Panc1 (cell line): ENCODE measurements at regions not wholly inside any gene's neighbourhood (a gene's known extent, or its start where the extent isn't known, plus 50 kb on each side); places are given as distances from the start of the nearest gene placed in this dataset.

ENCODE experiments used
- ATAC-seq: fragments of 200-7000 bp; cut with Tn5 transposase; 2 replicates; pipeline ENCODE4 v1.9.1; 2020; ENCODE audit warnings: mild to moderate bottlenecking, moderate library complexity
- BruUV-seq: library from RNA; stranded (reverse); fragments of 400-500 nt; replicated peaks from 2 replicates; lab custom pipeline; 2021; lab: Mats Ljungman, UMichigan
- CTCF ChIA-PET: fragments of 300-600 bp; sonication (Branson Sonifier 250); formaldehyde crosslinking; loops from one replicate; lab custom pipeline; 2022; ENCODE audit warnings: antibody characterized with exemption; lab: Charles Lee
- POLR2A ChIA-PET: fragments of 300-600 bp; sonication (Branson Sonifier 250); formaldehyde crosslinking; loops from one replicate; lab custom pipeline; 2022; ENCODE audit warnings: antibody characterized with exemption; lab: Charles Lee
- DNase-seq: peaks from one replicate; pipeline ENCODE4 v3.0.0-alpha.2; 2010; ENCODE audit warnings: low read depth, low spot score
- H3K27ac ChIP-seq: 2 replicates; pipeline ENCODE4 v1.5.1; 2011; ENCODE audit warnings: mild to moderate bottlenecking, low read length, inconsistent platforms
- H3K27me3 ChIP-seq: fragments of 200-500 bp; sonication (Bioruptor generic); 2 replicates; pipeline ENCODE4 v1.6.0; 2014; ENCODE audit warnings: low read length, inconsistent platforms; ENCODE audit not compliant: control insufficient read depth, insufficient read depth
- H3K36me3 ChIP-seq: fragments of 200-500 bp; sonication (Bioruptor generic); 2 replicates; pipeline ENCODE4 v1.5.1; 2014; ENCODE audit warnings: inconsistent platforms, mild to moderate bottlenecking, low read length, moderate library complexity; ENCODE audit not compliant: control insufficient read depth, insufficient read depth
- H3K4me1 ChIP-seq: 2 replicates; pipeline ENCODE4 v1.5.1; 2011; ENCODE audit warnings: inconsistent platforms, mild to moderate bottlenecking, low read length, moderate library complexity; ENCODE audit not compliant: control insufficient read depth, insufficient read depth
- H3K4me3 ChIP-seq, 2 experiments: 2 replicates each; pipeline ENCODE4 v1.5.1; 2011 to 2012; ENCODE audit warnings: low read depth in 2 of 2, low read length in 2 of 2, mild to moderate bottlenecking in 2 of 2, inconsistent platforms in 1 of 2, moderate library complexity in 1 of 2
- H3K9me3 ChIP-seq: fragments of 200-500 bp; sonication (Bioruptor generic); 2 replicates; pipeline ENCODE4 v1.5.1; 2014; ENCODE audit warnings: low read depth, mild to moderate bottlenecking, inconsistent platforms, low read length, moderate library complexity; ENCODE audit not compliant: control insufficient read depth, insufficient read depth
- POLR2AphosphoS5 ChIP-seq: IDR thresholded peaks from 2 replicates; pipeline ENCODE4 v1.6.1; 2012; ENCODE audit warnings: mild to moderate bottlenecking, low read depth, low read length, moderate library complexity
- SIN3A ChIP-seq: IDR thresholded peaks from 2 replicates; pipeline ENCODE4 v1.6.1; 2012; ENCODE audit warnings: low read depth, mild to moderate bottlenecking, low read length, moderate library complexity, borderline replicate concordance; ENCODE audit not compliant: insufficient read depth
- TCF7L2 ChIP-seq: IDR thresholded peaks from 2 replicates; pipeline ENCODE4 v1.6.1; 2011; ENCODE audit warnings: mild to moderate bottlenecking, low read depth, low read length, inconsistent platforms
- in situ Hi-C: cut with HindIII; loops from 2 replicates; pipeline ENCODE4 v1.10.0; 2016; ENCODE audit warnings: low sequenced_read_pairs, low pct_unique_long_range_greater_than_20kb
- intact Hi-C: fragments of 100-400 bp; cut with micrococcal nuclease; formaldehyde crosslinking; loops from one replicate; pipeline ENCODE4 v1.10.0; 2022; ENCODE audit not compliant: unreplicated experiment
- TF ChIP-seq, protein P1 (sequence below), 2 experiments: IDR thresholded peaks; 2 replicates each; pipeline ENCODE4 v1.6.1; 2011 to 2012; ENCODE audit warnings: low read depth in 2 of 2, control low read depth in 1 of 2, low read length in 1 of 2, mild to moderate bottlenecking in 1 of 2, moderate library complexity in 1 of 2; ENCODE audit not compliant: insufficient read depth in 1 of 2
- TF ChIP-seq, protein P2 (sequence below): fragments of 450-650 bp; IDR thresholded peaks from 2 replicates; pipeline ENCODE4 v1.5.1; 2017; ENCODE audit warnings: mild to moderate bottlenecking

DNA sequence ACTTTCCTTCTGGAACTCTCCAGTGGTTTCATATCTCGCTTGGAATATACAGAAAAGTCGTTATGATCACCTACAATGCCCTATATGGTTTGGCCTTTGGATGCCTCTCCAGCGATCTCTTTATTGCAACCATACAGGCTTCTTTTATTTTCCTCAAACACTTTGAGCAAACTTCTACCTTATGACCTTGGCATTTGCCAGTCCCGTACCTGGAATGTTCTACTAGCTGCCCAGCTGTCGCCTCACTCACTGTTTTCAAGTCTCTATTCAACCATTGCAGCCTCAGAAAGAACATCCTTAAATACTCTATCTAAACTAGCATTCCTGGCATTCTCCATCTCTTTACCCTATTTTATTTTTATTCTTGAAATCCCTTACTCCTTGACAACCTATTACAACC, 50.4 kb upstream of the NEDD9 start:
- Histone ChIP-seq H3K9me3 (0 out of 2 replicates have a peak, but pooled peaks cover 3% of the 10 kb centered on the region), H3K27ac (no peak overlapping the region), H3K27me3 (no peaks in the 10 kb centered on the region; the same call in 1 of the 2 replicates), H3K36me3 (no peaks in the 10 kb centered on the region), H3K4me3 (no peak overlapping the region), H3K4me1 (no peaks in the 10 kb centered on the region)
- BruUV-seq = no TSS peak
- POLR2A ChIA-PET = no interaction called here
- TF ChIP-seq SIN3A (no peak), POLR2AphosphoS5 (no peak), TCF7L2 (no peak)
- TF ChIP-seq, protein P1, sequence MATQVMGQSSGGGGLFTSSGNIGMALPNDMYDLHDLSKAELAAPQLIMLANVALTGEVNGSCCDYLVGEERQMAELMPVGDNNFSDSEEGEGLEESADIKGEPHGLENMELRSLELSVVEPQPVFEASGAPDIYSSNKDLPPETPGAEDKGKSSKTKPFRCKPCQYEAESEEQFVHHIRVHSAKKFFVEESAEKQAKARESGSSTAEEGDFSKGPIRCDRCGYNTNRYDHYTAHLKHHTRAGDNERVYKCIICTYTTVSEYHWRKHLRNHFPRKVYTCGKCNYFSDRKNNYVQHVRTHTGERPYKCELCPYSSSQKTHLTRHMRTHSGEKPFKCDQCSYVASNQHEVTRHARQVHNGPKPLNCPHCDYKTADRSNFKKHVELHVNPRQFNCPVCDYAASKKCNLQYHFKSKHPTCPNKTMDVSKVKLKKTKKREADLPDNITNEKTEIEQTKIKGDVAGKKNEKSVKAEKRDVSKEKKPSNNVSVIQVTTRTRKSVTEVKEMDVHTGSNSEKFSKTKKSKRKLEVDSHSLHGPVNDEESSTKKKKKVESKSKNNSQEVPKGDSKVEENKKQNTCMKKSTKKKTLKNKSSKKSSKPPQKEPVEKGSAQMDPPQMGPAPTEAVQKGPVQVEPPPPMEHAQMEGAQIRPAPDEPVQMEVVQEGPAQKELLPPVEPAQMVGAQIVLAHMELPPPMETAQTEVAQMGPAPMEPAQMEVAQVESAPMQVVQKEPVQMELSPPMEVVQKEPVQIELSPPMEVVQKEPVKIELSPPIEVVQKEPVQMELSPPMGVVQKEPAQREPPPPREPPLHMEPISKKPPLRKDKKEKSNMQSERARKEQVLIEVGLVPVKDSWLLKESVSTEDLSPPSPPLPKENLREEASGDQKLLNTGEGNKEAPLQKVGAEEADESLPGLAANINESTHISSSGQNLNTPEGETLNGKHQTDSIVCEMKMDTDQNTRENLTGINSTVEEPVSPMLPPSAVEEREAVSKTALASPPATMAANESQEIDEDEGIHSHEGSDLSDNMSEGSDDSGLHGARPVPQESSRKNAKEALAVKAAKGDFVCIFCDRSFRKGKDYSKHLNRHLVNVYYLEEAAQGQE (IDR thresholded peaks at IDR 0.05; ENCODE audit: insufficient read depth in 1 of 2, low read depth in 2 of 2, low read length in 1 of 2) = no peak
- TF ChIP-seq, protein P2, sequence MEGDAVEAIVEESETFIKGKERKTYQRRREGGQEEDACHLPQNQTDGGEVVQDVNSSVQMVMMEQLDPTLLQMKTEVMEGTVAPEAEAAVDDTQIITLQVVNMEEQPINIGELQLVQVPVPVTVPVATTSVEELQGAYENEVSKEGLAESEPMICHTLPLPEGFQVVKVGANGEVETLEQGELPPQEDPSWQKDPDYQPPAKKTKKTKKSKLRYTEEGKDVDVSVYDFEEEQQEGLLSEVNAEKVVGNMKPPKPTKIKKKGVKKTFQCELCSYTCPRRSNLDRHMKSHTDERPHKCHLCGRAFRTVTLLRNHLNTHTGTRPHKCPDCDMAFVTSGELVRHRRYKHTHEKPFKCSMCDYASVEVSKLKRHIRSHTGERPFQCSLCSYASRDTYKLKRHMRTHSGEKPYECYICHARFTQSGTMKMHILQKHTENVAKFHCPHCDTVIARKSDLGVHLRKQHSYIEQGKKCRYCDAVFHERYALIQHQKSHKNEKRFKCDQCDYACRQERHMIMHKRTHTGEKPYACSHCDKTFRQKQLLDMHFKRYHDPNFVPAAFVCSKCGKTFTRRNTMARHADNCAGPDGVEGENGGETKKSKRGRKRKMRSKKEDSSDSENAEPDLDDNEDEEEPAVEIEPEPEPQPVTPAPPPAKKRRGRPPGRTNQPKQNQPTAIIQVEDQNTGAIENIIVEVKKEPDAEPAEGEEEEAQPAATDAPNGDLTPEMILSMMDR = no peak
- no peak for ATAC-seq
- no peak for DNase-seq
- intact Hi-C loops = no loop called here
- CTCF ChIA-PET = no interaction called here
- in situ Hi-C loops = no loop called here
